ENCODE measurements at regions not wholly inside any gene's neighbourhood (a gene's known extent, or its start where the extent isn't known, plus 50 kb on each side); places are given as distances from the start of the nearest gene placed in this dataset.
"Not testable (repeated sequence)": the region's sequence is repeated elsewhere in the genome, so short reads cannot be mapped to it uniquely, and the experiment has no call there.

GRCh38 chr14:43369710-43370564 is 1137.1 kb downstream of the FSCB start:
- no peak for ATAC-seq

- ATAC-seq, result no peak
These were observed 1144.5 kb downstream of the FSCB start for GRCh38 chr14:43362586-43362985.

GRCh38 chr14:43361751-43362150 is 1145.3 kb downstream of the FSCB start:
- no peak for ATAC-seq

- no peak for ATAC-seq
These were observed 1146.8 kb downstream of the FSCB start for GRCh38 chr14:43360239-43360638.

GRCh38 chr14:43359317-43359716 is 1147.8 kb downstream of the FSCB start:
- ATAC-seq, result no peak

GRCh38 chr14:43356979-43357545 is 1150.0 kb downstream of the FSCB start:
- ATAC-seq, result no peak

- ATAC-seq, result no peak
These were observed 1150.7 kb downstream of the FSCB start for GRCh38 chr14:43356382-43356781.

GRCh38 chr14:43341921-43342320 is 1165.2 kb downstream of the FSCB start:
- ATAC-seq, result no peak

- ATAC-seq, result no peak
These were observed 1168.4 kb downstream of the FSCB start for GRCh38 chr14:43338713-43339112.

GRCh38 chr14:43336351-43336750 is 1170.7 kb downstream of the FSCB start:
- no peak for ATAC-seq

GRCh38 chr14:43326501-43327407 is 1180.3 kb downstream of the FSCB start:
- ATAC-seq, result not testable (repeated sequence)

GRCh38 chr14:43316427-43316826 is 1190.7 kb downstream of the FSCB start:
- ATAC-seq, result no peak

- ATAC-seq, result no peak
These were observed 1193.4 kb downstream of the FSCB start for GRCh38 chr14:43313719-43314118.

- ATAC-seq, result no peak
These were observed 1198.5 kb downstream of the FSCB start for GRCh38 chr14:43308421-43309110.

- ATAC-seq, result no peak
These were observed 1199.2 kb downstream of the FSCB start for GRCh38 chr14:43307836-43308235.

- ATAC-seq, result no peak
These were observed 1201.0 kb downstream of the FSCB start for GRCh38 chr14:43306053-43306452.

- no peak for ATAC-seq
These were observed 1209.3 kb downstream of the FSCB start for GRCh38 chr14:43297794-43298193.

- not testable (repeated sequence) for ATAC-seq
These were observed 1211.0 kb downstream of the FSCB start for GRCh38 chr14:43296061-43296460.

- ATAC-seq, result no peak
These were observed 1221.5 kb downstream of the FSCB start for GRCh38 chr14:43285575-43285974.

GRCh38 chr14:43260056-43260455 is 1247.0 kb downstream of the FSCB start:
- no peak for ATAC-seq

- ATAC-seq, result no peak
These were observed 1248.7 kb downstream of the FSCB start for GRCh38 chr14:43258396-43258795.

- not testable (repeated sequence) for ATAC-seq
These were observed 1250.1 kb downstream of the FSCB start for GRCh38 chr14:43256996-43257395.

- no peak for ATAC-seq
These were observed 1254.2 kb downstream of the FSCB start for GRCh38 chr14:43252866-43253265.

All from activated CD4-positive, CD25-positive, alpha-beta regulatory T cell treated with anti-CD3 and anti-CD28 coated beads, Interleukin-2, amount 50 U/mL, for 24 hours (primary cell).